ENCODE measurements at regions not wholly inside any gene's neighbourhood (a gene's known extent, or its start where the extent isn't known, plus 50 kb on each side); places are given as distances from the start of the nearest gene placed in this dataset.
A peak's percentile ranks its signal among the peaks of the same experiment; 100 is the strongest.

DNA sequence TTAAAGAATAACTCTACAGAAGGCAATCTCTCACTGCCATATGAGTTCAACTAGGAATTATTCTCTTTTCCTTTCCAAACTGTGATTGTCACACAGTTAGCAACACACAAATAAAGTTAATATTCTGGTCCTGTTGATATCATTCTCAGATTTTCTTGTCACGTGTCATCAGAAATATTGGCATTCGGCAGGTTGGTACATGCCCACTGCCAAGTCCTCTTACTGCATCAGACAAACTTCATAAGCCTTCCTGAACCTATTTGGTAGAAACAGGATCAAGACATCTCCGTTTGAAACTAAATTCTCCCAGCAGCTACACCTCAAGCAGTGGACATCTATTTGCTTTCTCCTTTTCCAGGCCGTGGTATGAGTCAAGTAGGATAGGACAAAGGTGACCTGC is 177.9 kb upstream of the SOX2 start:
- no peak overlapping the region for H3K4me2 ChIP-seq (ENCODE audit: insufficient read depth, low read length, poor library complexity, severe bottlenecking)
- H3K36me3 ChIP-seq (replicated peaks in 1 of 2; ENCODE audit: control insufficient read depth in 2 of 2, insufficient read depth in 2 of 2, low read length in 2 of 2), result no peaks in the 10 kb centered on the region
- no peak overlapping the region for H2AK5ac ChIP-seq (ENCODE audit: low read depth, low read length)
- no peak overlapping the region for H4K8ac ChIP-seq (ENCODE audit: low read depth, low read length)
- WGBS, 2 donors (ENCODE audit: extremely low coverage in 2 of 2, insufficient read length in 2 of 2, insufficient replicate concordance in 1 of 2), result no CpG with 5 or more reads among the region's 4 CpGs
- peak overlapping the region; percentile 47 for H2AFZ ChIP-seq (ENCODE audit: low read length)
- H3K79me1 ChIP-seq (ENCODE audit: low read depth, low read length), result no peaks in the 10 kb centered on the region
- H2BK15ac ChIP-seq (ENCODE audit: low read length), result no peak overlapping the region
- no peak overlapping the region for H2BK5ac ChIP-seq (ENCODE audit: low read length)
- H3K4me1 ChIP-seq (ENCODE audit: control insufficient read depth in 2 of 2, insufficient read depth in 1 of 2, low read depth in 1 of 2, low read length in 2 of 2), result peaks cover 10 to 18% of the 10 kb centered on the region in 2 donors
- no peak overlapping the region for H3K14ac ChIP-seq (ENCODE audit: low read length)
- no peak overlapping the region for H2BK12ac ChIP-seq (ENCODE audit: low read length)
- peak overlapping the region in 1 of 2 donors; percentile 6 for H3K4me3 ChIP-seq (ENCODE audit: low read length in 2 of 2)
- no peak overlapping the region for H3K27ac ChIP-seq (replicated peaks; ENCODE audit: low read length)
- no peak overlapping the region for H2BK120ac ChIP-seq (ENCODE audit: low read depth, low read length)
- no peak overlapping the region for H3K23ac ChIP-seq (ENCODE audit: low read depth, low read length, poor library complexity)
- DNase-seq (ENCODE audit: low spot score), result peak; percentile 11
- no peaks in the 10 kb centered on the region for H3K9me3 ChIP-seq (replicated peaks in 1 of 2; ENCODE audit: control insufficient read depth in 2 of 2, insufficient read depth in 1 of 2, low read depth in 1 of 2, low read length in 2 of 2)
- no peak overlapping the region for H3K4ac ChIP-seq (ENCODE audit: low read length)
- H3K18ac ChIP-seq (ENCODE audit: low read length), result no peak overlapping the region
- H3K9ac ChIP-seq (ENCODE audit: low read depth, low read length, poor library complexity), result no peak overlapping the region
- H4K91ac ChIP-seq (ENCODE audit: low read depth, low read length, poor library complexity), result no peak overlapping the region
- H3K27me3 ChIP-seq (ENCODE audit: control insufficient read depth in 3 of 3, insufficient read depth in 3 of 3, low read depth in 1 of 3, low read length in 3 of 3), result no peaks in the 10 kb centered on the region

- no peak overlapping the region for H3K27ac ChIP-seq (replicated peaks; ENCODE audit: low read length)
- H3K36me3 ChIP-seq (replicated peaks in 1 of 2; ENCODE audit: control insufficient read depth in 2 of 2, insufficient read depth in 2 of 2, low read length in 2 of 2), result no peaks in the 10 kb centered on the region
- H3K79me1 ChIP-seq (ENCODE audit: low read depth, low read length), result no peaks in the 10 kb centered on the region
- no peak overlapping the region for H4K8ac ChIP-seq (ENCODE audit: low read depth, low read length)
- H3K4me3 ChIP-seq (ENCODE audit: low read length in 2 of 2), result no peak overlapping the region
- no peak overlapping the region for H3K18ac ChIP-seq (ENCODE audit: low read length)
- peaks cover 8 to 17% of the 10 kb centered on the region in 2 donors for H3K4me1 ChIP-seq (ENCODE audit: control insufficient read depth in 2 of 2, insufficient read depth in 1 of 2, low read depth in 1 of 2, low read length in 2 of 2)
- H3K4me2 ChIP-seq (ENCODE audit: insufficient read depth, low read length, poor library complexity, severe bottlenecking), result no peak overlapping the region
- no peaks in the 10 kb centered on the region for H3K9me3 ChIP-seq (replicated peaks in 1 of 2; ENCODE audit: control insufficient read depth in 2 of 2, insufficient read depth in 1 of 2, low read depth in 1 of 2, low read length in 2 of 2)
- H2BK5ac ChIP-seq (ENCODE audit: low read length), result no peak overlapping the region
- H2AFZ ChIP-seq (ENCODE audit: low read length), result no peak overlapping the region
- no peak overlapping the region for H2BK120ac ChIP-seq (ENCODE audit: low read depth, low read length)
- H3K9ac ChIP-seq (ENCODE audit: low read depth, low read length, poor library complexity), result no peak overlapping the region
- H2AK5ac ChIP-seq (ENCODE audit: low read depth, low read length), result no peak overlapping the region
- H3K23ac ChIP-seq (ENCODE audit: low read depth, low read length, poor library complexity), result no peak overlapping the region
- no peak overlapping the region for H4K91ac ChIP-seq (ENCODE audit: low read depth, low read length, poor library complexity)
- no peak overlapping the region for H3K14ac ChIP-seq (ENCODE audit: low read length)
- DNase-seq (ENCODE audit: low spot score), result no peak
- no peak overlapping the region for H2BK12ac ChIP-seq (ENCODE audit: low read length)
- no peak overlapping the region for H3K4ac ChIP-seq (ENCODE audit: low read length)
- H3K27me3 ChIP-seq (ENCODE audit: control insufficient read depth in 3 of 3, insufficient read depth in 3 of 3, low read depth in 1 of 3, low read length in 3 of 3), result no peaks in the 10 kb centered on the region
- no peak overlapping the region for H2BK15ac ChIP-seq (ENCODE audit: low read length)
Observed at GRCh38 chr3:181530584-181530983, 181.1 kb upstream of the SOX2 start.

- Histone ChIP-seq H3K18ac (ENCODE audit: low read length) (no peak overlapping the region), H3K27me3 (ENCODE audit: control insufficient read depth in 3 of 3, insufficient read depth in 3 of 3, low read depth in 1 of 3, low read length in 3 of 3) (no peaks in the 10 kb centered on the region), H3K4me3 (ENCODE audit: low read length in 2 of 2) (no peak overlapping the region), H3K4me1 (ENCODE audit: control insufficient read depth in 2 of 2, insufficient read depth in 1 of 2, low read depth in 1 of 2, low read length in 2 of 2) (no peaks in the 10 kb centered on the region), H3K9me3 (replicated peaks in 1 of 2; ENCODE audit: control insufficient read depth in 2 of 2, insufficient read depth in 1 of 2, low read depth in 1 of 2, low read length in 2 of 2) (peaks cover 0 to 2% of the 10 kb centered on the region in 2 donors), H4K91ac (ENCODE audit: low read depth, low read length, poor library complexity) (no peak overlapping the region), H3K9ac (ENCODE audit: low read depth, low read length, poor library complexity) (no peak overlapping the region), H2BK5ac (ENCODE audit: low read length) (no peak overlapping the region), H2BK120ac (ENCODE audit: low read depth, low read length) (no peak overlapping the region), H3K4me2 (ENCODE audit: insufficient read depth, low read length, poor library complexity, severe bottlenecking) (no peak overlapping the region), H4K8ac (ENCODE audit: low read depth, low read length) (no peak overlapping the region), H3K27ac (replicated peaks; ENCODE audit: low read length) (no peak overlapping the region), H3K79me1 (ENCODE audit: low read depth, low read length) (peaks cover 3% of the 10 kb centered on the region), H3K14ac (ENCODE audit: low read length) (no peak overlapping the region), H3K23ac (ENCODE audit: low read depth, low read length, poor library complexity) (no peak overlapping the region), H2BK12ac (ENCODE audit: low read length) (no peak overlapping the region), H2AFZ (ENCODE audit: low read length) (no peak overlapping the region), H3K36me3 (replicated peaks in 1 of 2; ENCODE audit: control insufficient read depth in 2 of 2, insufficient read depth in 2 of 2, low read length in 2 of 2) (no peaks in the 10 kb centered on the region), H2AK5ac (ENCODE audit: low read depth, low read length) (no peak overlapping the region), H3K4ac (ENCODE audit: low read length) (no peak overlapping the region), H2BK15ac (ENCODE audit: low read length) (no peak overlapping the region)
- WGBS, 2 donors (ENCODE audit: extremely low coverage in 2 of 2, insufficient read length in 2 of 2, insufficient replicate concordance in 1 of 2), result no CpG with 5 or more reads among the region's 2 CpGs
- no peak for DNase-seq (ENCODE audit: low spot score)
Observed at GRCh38 chr3:181521831-181522230, 189.9 kb upstream of the SOX2 start.

DNA sequence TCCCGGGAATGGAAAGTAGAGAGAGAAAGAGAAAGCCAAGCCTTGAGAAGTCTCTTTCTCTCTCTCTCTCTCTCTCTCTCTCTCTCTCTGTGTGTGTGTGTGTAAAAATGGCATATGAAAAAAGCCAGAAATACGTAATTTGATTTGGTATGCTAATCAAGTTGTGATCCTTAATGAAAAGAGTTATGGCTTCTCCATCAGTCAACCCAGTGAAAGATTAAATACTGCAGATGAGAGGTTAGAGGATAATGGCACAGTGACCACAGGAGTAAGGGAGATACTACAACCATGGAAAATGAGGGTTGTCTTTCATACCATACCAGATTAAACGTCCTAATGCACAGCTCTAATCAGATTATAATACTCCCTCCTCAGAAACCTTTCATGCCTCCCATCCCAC is 193.5 kb upstream of the SOX2 start:
- Histone ChIP-seq H4K91ac (ENCODE audit: low read depth, low read length, poor library complexity) (no peak overlapping the region), H3K9ac (ENCODE audit: low read depth, low read length, poor library complexity) (no peak overlapping the region), H2AK5ac (ENCODE audit: low read depth, low read length) (no peak overlapping the region), H4K8ac (ENCODE audit: low read depth, low read length) (no peak overlapping the region), H3K4me3 (ENCODE audit: low read length in 2 of 2) (no peak overlapping the region), H2AFZ (ENCODE audit: low read length) (no peak overlapping the region), H3K4me2 (ENCODE audit: insufficient read depth, low read length, poor library complexity, severe bottlenecking) (no peak overlapping the region), H3K9me3 (replicated peaks in 1 of 2; ENCODE audit: control insufficient read depth in 2 of 2, insufficient read depth in 1 of 2, low read depth in 1 of 2, low read length in 2 of 2) (no peaks in the 10 kb centered on the region), H2BK12ac (ENCODE audit: low read length) (no peak overlapping the region), H3K27ac (replicated peaks; ENCODE audit: low read length) (no peak overlapping the region), H3K4ac (ENCODE audit: low read length) (no peak overlapping the region), H2BK15ac (ENCODE audit: low read length) (no peak overlapping the region), H3K18ac (ENCODE audit: low read length) (no peak overlapping the region), H3K79me1 (ENCODE audit: low read depth, low read length) (no peaks in the 10 kb centered on the region), H3K27me3 (ENCODE audit: control insufficient read depth in 3 of 3, insufficient read depth in 3 of 3, low read depth in 1 of 3, low read length in 3 of 3) (no peaks in the 10 kb centered on the region), H3K4me1 (ENCODE audit: control insufficient read depth in 2 of 2, insufficient read depth in 1 of 2, low read depth in 1 of 2, low read length in 2 of 2) (no peaks in the 10 kb centered on the region), H3K23ac (ENCODE audit: low read depth, low read length, poor library complexity) (no peak overlapping the region), H2BK120ac (ENCODE audit: low read depth, low read length) (no peak overlapping the region), H3K14ac (ENCODE audit: low read length) (no peak overlapping the region), H3K36me3 (replicated peaks in 1 of 2; ENCODE audit: control insufficient read depth in 2 of 2, insufficient read depth in 2 of 2, low read length in 2 of 2) (no peaks in the 10 kb centered on the region), H2BK5ac (ENCODE audit: low read length) (no peak overlapping the region)
- no peak for DNase-seq (ENCODE audit: low spot score)
- WGBS, 2 donors (ENCODE audit: extremely low coverage in 2 of 2, insufficient read length in 2 of 2, insufficient replicate concordance in 1 of 2), result no CpG with 5 or more reads among the region's 3 CpGs
